Stimulated activated CD4-positive, alpha-beta T cell treated with anti-CD3 and anti-CD28 coated beads, TNF-alpha, amount 100 ng/mL, for 4 hours (primary cell): ENCODE measurements at regions not wholly inside any gene's neighbourhood (a gene's known extent, or its start where the extent isn't known, plus 50 kb on each side); places are given as distances from the start of the nearest gene placed in this dataset.

Source experiments
- DNase-seq, 3 experiments: peaks; one replicate each; pipeline ENCODE4 v3.0.0-alpha.2; 2020; ENCODE audit warnings: low read depth in 3 of 3

GRCh38 chr2:180061085-180061484 lies 54.0 kb upstream of the CWC22 start:
- no peak for DNase-seq

DNA sequence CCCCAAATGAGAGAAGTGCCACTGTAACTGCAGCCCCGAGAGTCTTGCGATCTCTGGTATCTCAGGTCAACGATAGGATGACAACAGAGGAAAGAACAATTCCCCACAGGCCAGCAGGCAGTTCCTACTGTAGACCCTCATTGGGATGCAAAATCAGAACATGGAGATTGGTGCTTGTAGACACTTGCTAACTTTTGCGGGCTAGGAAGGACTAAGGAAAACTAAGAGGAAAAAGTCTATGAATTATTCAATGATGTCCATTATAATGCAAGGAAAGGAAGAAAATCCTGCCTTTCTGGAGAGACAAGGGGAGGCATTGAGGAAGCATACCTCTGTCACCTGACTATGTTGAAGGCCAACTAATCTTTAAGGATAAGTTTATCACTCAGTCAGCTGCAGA lies 51.9 kb upstream of the CWC22 start:
- DNase-seq, result no peak

GRCh38 chr2:180057706-180058412 lies 50.8 kb upstream of the CWC22 start:
- no peak for DNase-seq
